HCT116 (cell line): ENCODE measurements at regions not wholly inside any gene's neighbourhood (a gene's known extent, or its start where the extent isn't known, plus 50 kb on each side); places are given as distances from the start of the nearest gene placed in this dataset.

ENCODE experiments used
- ATAC-seq: fragments of 200-7000 bp; cut with Tn5 transposase; 2 replicates; pipeline ENCODE4 v1.9.1; 2020; ENCODE audit warnings: mild to moderate bottlenecking, moderate library complexity
- BruUV-seq: library from RNA; stranded (reverse); fragments of 400-500 nt; replicated peaks from 2 replicates; lab custom pipeline; 2021; lab: Mats Ljungman, UMichigan
- CTCF ChIA-PET: fragments of 300-600 bp; sonication (Branson Sonifier 250); formaldehyde crosslinking; loops from one replicate; lab custom pipeline; 2021; ENCODE audit warnings: antibody characterized with exemption; lab: Charles Lee
- POLR2A ChIA-PET: fragments of 300-600, 350-600 bp; sonication (Branson Sonifier 250); formaldehyde crosslinking; loops from one replicate; lab custom pipeline; 2021; ENCODE audit warnings: antibody characterized with exemption; lab: Charles Lee
- RAD21 ChIA-PET, 2 experiments: fragments of 300-600 bp; sonication (Branson Sonifier 250); formaldehyde crosslinking; loops; one replicate each; lab custom pipeline; 2023; ENCODE audit warnings: low total read pairs in 2 of 2; ENCODE audit not compliant: uncharacterized antibody in 2 of 2, unreplicated experiment in 2 of 2, low non-redundant PET in 1 of 2; lab: Charles Lee
- DNase-seq: peaks from one replicate; pipeline ENCODE4 v3.0.0-alpha.2; 2010; ENCODE audit warnings: low read depth, low spot score
- H2AFZ ChIP-seq: fragments of 200-600 bp; shearing (Covaris generic), sonication (generic); 2 replicates; pipeline ENCODE4 v1.6.1; 2017; ENCODE audit warnings: low read depth, mixed run types, mixed read lengths, antibody characterized with exemption, low read length; ENCODE audit not compliant: poor library complexity, severe bottlenecking
- H3K27ac ChIP-seq: 2 replicates; pipeline ENCODE4 v1.5.1; 2012; ENCODE audit warnings: low read depth, low read length
- H3K27me3 ChIP-seq: fragments of 200-600 bp; sonication (generic); 2 replicates; pipeline ENCODE4 v1.6.1; 2016; ENCODE audit warnings: mixed run types, low read length, mixed read lengths; ENCODE audit not compliant: insufficient read depth
- H3K36me3 ChIP-seq, 2 experiments: fragments of 200-500 bp in 1 of 2; fragments of 200-600 bp in 1 of 2; sonication (Bioruptor generic) in 1 of 2; sonication (generic) in 1 of 2; 2 replicates each; pipeline versions ENCODE4 v1.5.1 to v1.6.1; 2014 to 2016; ENCODE audit warnings: low read length in 2 of 2, inconsistent platforms in 1 of 2, mixed read lengths in 1 of 2, mixed run types in 1 of 2; ENCODE audit not compliant: insufficient read depth in 2 of 2, control insufficient read depth in 1 of 2
- H3K4me1 ChIP-seq, 2 experiments: fragments of 200-600 bp in 1 of 2; sonication (generic) in 1 of 2; 2 replicates each; pipeline versions ENCODE4 v1.5.1 to v1.6.1; 2012 to 2017; ENCODE audit warnings: low read length in 2 of 2, inconsistent platforms in 1 of 2, mild to moderate bottlenecking in 1 of 2, mixed read lengths in 1 of 2, mixed run types in 1 of 2, moderate library complexity in 1 of 2; ENCODE audit not compliant: insufficient read depth in 2 of 2, control insufficient read depth in 1 of 2
- H3K4me2 ChIP-seq: fragments of 200-600 bp; sonication (generic); 2 replicates; pipeline ENCODE4 v1.6.1; 2017; ENCODE audit warnings: mixed run types, low read length, mixed read lengths
- H3K4me3 ChIP-seq, 2 experiments: fragments of 200-600 bp in 1 of 2; sonication (generic) in 1 of 2; replicated peaks in 1 of 2; 2 replicates each; pipeline ENCODE4 v1.5.1; 2011 to 2016; ENCODE audit warnings: low read length in 2 of 2, control low read depth in 1 of 2, low read depth in 1 of 2, mild to moderate bottlenecking in 1 of 2, mixed read lengths in 1 of 2, mixed run types in 1 of 2
- H3K79me2 ChIP-seq: fragments of 200-600 bp; sonication (generic); 2 replicates; pipeline ENCODE4 v1.6.1; 2017; ENCODE audit warnings: mild to moderate bottlenecking, mixed run types, low read length, moderate library complexity, mixed read lengths; ENCODE audit not compliant: insufficient read depth
- H3K9ac ChIP-seq: fragments of 200-600 bp; sonication (generic); 2 replicates; pipeline ENCODE4 v1.6.1; 2016; ENCODE audit warnings: low read length, mixed read lengths
- H3K9me2 ChIP-seq: fragments of 200-600 bp; sonication (generic), shearing (Covaris generic); 2 replicates; pipeline ENCODE4 v1.6.1; 2017; ENCODE audit warnings: mixed run types, mild to moderate bottlenecking, moderate library complexity; ENCODE audit not compliant: insufficient read depth
- H3K9me3 ChIP-seq, 2 experiments: fragments of 200-500 bp in 1 of 2; fragments of 200-600 bp in 1 of 2; sonication (Bioruptor generic) in 1 of 2; sonication (generic) in 1 of 2; 2 replicates each; pipeline ENCODE4 v1.6.1; 2014 to 2017; ENCODE audit warnings: low read length in 2 of 2, mixed read lengths in 2 of 2, inconsistent platforms in 1 of 2, low read depth in 1 of 2, mild to moderate bottlenecking in 1 of 2, mixed run types in 1 of 2, moderate library complexity in 1 of 2; ENCODE audit not compliant: control insufficient read depth in 1 of 2, insufficient read depth in 1 of 2
- H4K20me1 ChIP-seq: fragments of 200-600 bp; sonication (generic), shearing (Covaris generic); 2 replicates; pipeline ENCODE4 v1.6.1; 2017; ENCODE audit warnings: mixed run types, mild to moderate bottlenecking, moderate library complexity; ENCODE audit not compliant: insufficient read depth
- TCF7L2 ChIP-seq: IDR thresholded peaks from 2 replicates; pipeline ENCODE4 v1.7.0; 2011; ENCODE audit warnings: borderline replicate concordance, inconsistent platforms; ENCODE audit not compliant: insufficient read depth, insufficient read length; ENCODE audit errors: extremely low read depth
- ZFX ChIP-seq: fragments of 450-650 bp; IDR thresholded peaks from 2 replicates; pipeline ENCODE4 v1.6.1; 2017
- intact Hi-C: fragments of 100-400 bp; cut with micrococcal nuclease; formaldehyde crosslinking; loops from 2 replicates; pipeline ENCODE4 v1.10.0; 2022
- TF ChIP-seq, protein P1 (sequence below), 3 experiments: fragments of 200-600 bp in 1 of 3; sonication (generic) in 1 of 3; IDR thresholded peaks in 2 of 3; conservative IDR thresholded peaks in 1 of 3; 2 replicates each; pipeline ENCODE4 v1.5.1; 2012 to 2017; ENCODE audit warnings: low read depth in 2 of 3, low read length in 2 of 3, antibody characterized with exemption in 1 of 3, borderline replicate concordance in 1 of 3, control low read depth in 1 of 3, mild to moderate bottlenecking in 1 of 3, mixed read lengths in 1 of 3, mixed run types in 1 of 3, moderate library complexity in 1 of 3; ENCODE audit not compliant: insufficient read depth in 1 of 3

DNA sequence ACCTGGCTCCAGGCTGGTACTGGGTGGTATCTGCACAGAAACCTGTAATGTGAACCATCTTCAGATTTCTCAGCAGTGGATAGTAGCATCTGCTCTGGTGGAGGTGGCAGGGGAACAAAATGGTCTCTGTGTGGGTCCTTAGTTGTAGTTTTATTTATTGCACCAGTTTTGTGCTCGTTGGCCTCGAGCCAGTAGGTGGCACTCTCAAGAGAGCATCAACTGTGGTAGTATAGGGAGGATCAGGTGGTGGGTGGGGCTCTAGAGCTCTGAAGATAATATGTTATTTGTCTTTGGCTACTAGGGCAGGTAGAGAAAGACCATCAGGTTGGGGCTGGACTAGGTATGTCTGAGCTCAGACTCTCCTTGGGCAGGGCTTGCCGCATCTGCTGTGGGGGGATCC is 254.0 kb upstream of the GPR149 start:
- BruUV-seq = no TSS peak
- peak; percentile 78 for ATAC-seq
- no peaks in the 10 kb centered on the region for H3K27me3 ChIP-seq
- no peaks in the 10 kb centered on the region for H3K79me2 ChIP-seq
- no peak overlapping the region for H3K4me2 ChIP-seq
- intact Hi-C loops = no loop called here
- DNase-seq = peak; percentile 16
- no peak overlapping the region for H3K9ac ChIP-seq
- no peaks in the 10 kb centered on the region for H3K4me1 ChIP-seq
- RAD21 ChIA-PET = no interaction called here
- no peaks in the 10 kb centered on the region for H3K9me2 ChIP-seq
- H3K4me3 ChIP-seq = no peak overlapping the region
- H3K36me3 ChIP-seq = no peaks in the 10 kb centered on the region
- H2AFZ ChIP-seq = no peak overlapping the region
- CTCF ChIA-PET = no interaction called here
- no peak overlapping the region for H3K27ac ChIP-seq
- no peaks in the 10 kb centered on the region for H4K20me1 ChIP-seq
- TF ChIP-seq TCF7L2 = no peak
- TF ChIP-seq, protein P1, sequence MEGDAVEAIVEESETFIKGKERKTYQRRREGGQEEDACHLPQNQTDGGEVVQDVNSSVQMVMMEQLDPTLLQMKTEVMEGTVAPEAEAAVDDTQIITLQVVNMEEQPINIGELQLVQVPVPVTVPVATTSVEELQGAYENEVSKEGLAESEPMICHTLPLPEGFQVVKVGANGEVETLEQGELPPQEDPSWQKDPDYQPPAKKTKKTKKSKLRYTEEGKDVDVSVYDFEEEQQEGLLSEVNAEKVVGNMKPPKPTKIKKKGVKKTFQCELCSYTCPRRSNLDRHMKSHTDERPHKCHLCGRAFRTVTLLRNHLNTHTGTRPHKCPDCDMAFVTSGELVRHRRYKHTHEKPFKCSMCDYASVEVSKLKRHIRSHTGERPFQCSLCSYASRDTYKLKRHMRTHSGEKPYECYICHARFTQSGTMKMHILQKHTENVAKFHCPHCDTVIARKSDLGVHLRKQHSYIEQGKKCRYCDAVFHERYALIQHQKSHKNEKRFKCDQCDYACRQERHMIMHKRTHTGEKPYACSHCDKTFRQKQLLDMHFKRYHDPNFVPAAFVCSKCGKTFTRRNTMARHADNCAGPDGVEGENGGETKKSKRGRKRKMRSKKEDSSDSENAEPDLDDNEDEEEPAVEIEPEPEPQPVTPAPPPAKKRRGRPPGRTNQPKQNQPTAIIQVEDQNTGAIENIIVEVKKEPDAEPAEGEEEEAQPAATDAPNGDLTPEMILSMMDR (IDR thresholded peaks at IDR 0.05 in 2 of 3, conservative IDR thresholded peaks at IDR 0.05 in 1 of 3; ENCODE audit: borderline replicate concordance in 1 of 3, insufficient read depth in 1 of 3, low read depth in 2 of 3, low read length in 2 of 3) = peak in 2 of 3 experiments; percentile 8 to 22; a peak in 1 of 6 replicates
- H3K9me3 ChIP-seq = no peaks in the 10 kb centered on the region
- POLR2A ChIA-PET = no interaction called here

DNA sequence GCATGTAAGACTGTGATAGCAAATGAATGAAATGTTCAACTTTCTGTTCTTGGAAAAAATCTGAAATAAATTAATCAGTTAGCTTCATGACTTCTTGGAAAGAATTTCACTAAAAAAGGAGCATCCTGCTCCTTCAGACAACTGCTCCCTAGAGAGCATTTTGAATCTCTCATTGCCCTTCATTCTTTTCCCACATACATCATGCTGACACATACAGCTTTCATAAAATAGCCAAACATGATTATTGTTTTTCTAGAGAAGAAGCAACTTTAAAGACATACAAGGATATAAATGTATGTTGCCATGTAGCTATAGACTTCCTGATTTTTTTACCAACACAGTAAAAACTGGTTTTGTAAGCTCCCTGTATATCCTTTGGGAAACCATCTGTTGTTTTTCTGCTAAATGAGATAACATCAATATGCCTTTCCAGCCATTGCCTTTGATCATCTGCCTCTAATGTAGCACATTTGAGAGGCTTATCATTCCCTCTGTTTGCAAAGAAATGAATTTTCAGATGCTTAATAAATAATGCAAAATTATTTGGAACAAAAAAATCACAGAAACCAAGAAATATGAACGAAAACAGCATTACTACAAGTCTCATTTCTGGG is 248.2 kb upstream of the GPR149 start:
- H3K27me3 ChIP-seq = no peaks in the 10 kb centered on the region
- CTCF ChIA-PET = no interaction called here
- DNase-seq = no peak
- H2AFZ ChIP-seq = no peak overlapping the region
- RAD21 ChIA-PET = no interaction called here
- H3K9me2 ChIP-seq = no peaks in the 10 kb centered on the region
- H3K9ac ChIP-seq = no peak overlapping the region
- TF ChIP-seq, protein P1 (IDR thresholded peaks at IDR 0.05 in 2 of 3, conservative IDR thresholded peaks at IDR 0.05 in 1 of 3; ENCODE audit: borderline replicate concordance in 1 of 3, insufficient read depth in 1 of 3, low read depth in 2 of 3, low read length in 2 of 3) = no peak
- no peak for TF ChIP-seq ZFX
- no peaks in the 10 kb centered on the region for H4K20me1 ChIP-seq
- ATAC-seq = no peak
- intact Hi-C loops = no loop called here
- H3K4me1 ChIP-seq = no peaks in the 10 kb centered on the region
- H3K4me2 ChIP-seq = no peak overlapping the region
- no peaks in the 10 kb centered on the region for H3K9me3 ChIP-seq
- POLR2A ChIA-PET = no interaction called here
- no peak overlapping the region for H3K27ac ChIP-seq
- no peaks in the 10 kb centered on the region for H3K36me3 ChIP-seq
- no peaks in the 10 kb centered on the region for H3K79me2 ChIP-seq
- no peak overlapping the region for H3K4me3 ChIP-seq
- BruUV-seq = no TSS peak
